Motor neuron (in vitro differentiated cells): ENCODE measurements at regions not wholly inside any gene's neighbourhood (a gene's known extent, or its start where the extent isn't known, plus 50 kb on each side); places are given as distances from the start of the nearest gene placed in this dataset.

Experiments
- ATAC-seq, 8 experiments: fragments of 200-7000 bp; cut with Tn5 transposase; replicated peaks in 6 of 8; 2 replicates each; pipeline ENCODE4 v1.8.0; 2021; ENCODE audit warnings: mild to moderate bottlenecking in 8 of 8, moderate library complexity in 8 of 8
- H3K27ac ChIP-seq, 2 donors: fragments of 250-450 bp; sonication (Bioruptor Pico); 2 replicates each; pipeline ENCODE4 v1.9.0; 2021; ENCODE audit warnings: antibody characterized with exemption in 2 of 2, mild to moderate bottlenecking in 2 of 2, moderate library complexity in 1 of 2
- H3K4me1 ChIP-seq, 2 donors: fragments of 250-450 bp; sonication (Bioruptor Pico); replicated peaks in 1 of 2; 2 replicates each; pipeline ENCODE4 v1.6.1; 2021; ENCODE audit warnings: antibody characterized with exemption in 2 of 2, mild to moderate bottlenecking in 2 of 2, moderate library complexity in 1 of 2
- H3K4me3 ChIP-seq, 5 donors: fragments of 250-450 bp; sonication (Bioruptor Pico); 2 replicates each; pipeline ENCODE4 v1.9.0; 2021; ENCODE audit warnings: antibody characterized with exemption in 5 of 5, mild to moderate bottlenecking in 5 of 5, moderate library complexity in 4 of 5
- WGBS, 10 experiments: fragments of 450-650 bp; shearing (Covaris generic); methylation state at CpG; one replicate each; pipeline ENCODE4 v1.0.0; 2022; 5-methylcytosine and 5-hydroxymethylcytosine counted together
- in situ Hi-C, 9 experiments: fragments of 400-800 bp; cut with MboI; loops; one replicate each; pipeline ENCODE4 v1.15.0; 2021; ENCODE audit warnings: low sequenced_read_pairs in 9 of 9, low pct_unique_long_range_greater_than_20kb in 2 of 9; ENCODE audit not compliant: unreplicated experiment in 9 of 9

DNA sequence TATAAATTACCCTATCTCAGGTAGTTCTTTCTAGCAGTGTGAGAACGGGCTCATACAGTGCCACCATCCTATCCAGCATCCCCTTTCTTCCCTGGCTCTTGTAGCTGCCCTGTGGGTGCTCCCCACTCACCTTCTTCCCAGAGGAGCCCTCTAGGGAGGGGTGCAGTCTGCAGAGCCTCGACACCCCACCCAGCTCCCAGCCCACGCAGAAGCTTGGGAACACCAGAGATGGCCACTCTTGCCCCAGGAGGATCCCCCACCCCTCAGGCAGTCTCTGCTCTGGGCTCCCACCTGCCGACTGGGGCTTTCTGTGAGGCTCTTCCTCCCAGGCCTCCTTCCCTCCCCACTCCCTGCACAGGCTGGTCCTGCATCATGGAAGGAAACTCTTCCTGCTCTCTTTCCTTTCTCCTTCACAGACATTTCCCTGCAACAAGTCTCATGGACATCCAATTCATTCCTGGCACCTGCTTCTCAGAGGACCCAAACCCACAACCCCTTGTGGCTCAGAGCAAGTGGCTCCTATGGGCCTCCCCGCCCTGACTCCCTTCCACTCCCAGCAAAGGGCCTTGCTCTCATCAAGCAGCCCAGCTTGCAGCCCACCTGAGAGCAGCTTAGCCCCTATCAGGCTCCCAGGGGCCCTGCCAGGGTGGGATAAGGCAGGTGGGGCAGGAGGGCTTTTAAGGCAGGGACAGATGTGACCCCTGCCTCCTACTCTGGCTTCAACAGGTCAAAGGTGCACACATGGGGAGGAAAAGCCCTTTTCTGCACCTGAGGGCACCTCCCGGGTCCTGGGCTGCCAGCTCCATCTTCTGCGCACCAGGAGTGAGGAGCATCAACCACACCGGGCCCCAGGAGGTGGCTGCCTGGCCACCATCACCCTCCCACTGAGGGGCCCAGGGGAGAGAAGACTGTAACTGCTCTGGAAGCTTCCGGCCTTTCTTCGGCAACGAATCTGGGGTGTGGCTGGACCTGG lies 263.8 kb upstream of the TNRC6C start:
- peak overlapping the region; percentile 77 to 91 for H3K27ac ChIP-seq
- 0 to 100% (median 71%) methylated on average over 1 to 3 of the region's 11 CpGs; no CpG with 5 or more reads in 3 of the 10 experiments for WGBS, 10 experiments

DNA sequence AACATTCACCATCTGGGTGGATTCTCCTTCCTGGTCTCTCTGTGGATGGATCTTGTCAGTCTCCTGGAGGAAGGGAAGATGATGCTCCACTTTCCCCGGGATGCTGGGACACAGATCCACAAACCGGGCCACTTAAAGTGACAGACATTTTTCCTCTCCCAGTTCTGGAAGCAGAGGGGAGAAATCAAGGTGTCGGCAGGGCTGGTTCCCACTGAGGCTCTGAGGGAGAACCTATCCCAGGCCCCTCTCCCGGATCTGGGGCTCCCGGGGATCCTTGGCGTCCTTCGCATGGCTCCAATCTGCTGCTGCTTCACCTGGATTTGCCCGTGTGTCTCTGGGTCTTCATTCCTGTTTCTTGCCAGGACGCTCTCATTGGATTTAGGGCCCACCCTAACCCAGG lies 263.1 kb upstream of the TNRC6C start:
- 20 to 100% (median 94%) methylated on average over 1 to 7 of the region's 9 CpGs; no CpG with 5 or more reads in 6 of the 10 experiments for WGBS, 10 experiments
- ATAC-seq: no peak
- Histone ChIP-seq H3K4me3 (no peak overlapping the region), H3K27ac (peak overlapping the region; percentile 77 to 91), H3K4me1 (peaks cover 59 to 61% of the 10 kb centered on the region in 2 donors)
- in situ Hi-C loops: no loop called here

More for the DNA sequence above, 263.8 kb upstream of the TNRC6C start:
- no peak for ATAC-seq
- H3K4me3 ChIP-seq: no peak overlapping the region
- peaks cover 58 to 61% of the 10 kb centered on the region in 2 donors for H3K4me1 ChIP-seq
- in situ Hi-C loops: no loop called here

DNA sequence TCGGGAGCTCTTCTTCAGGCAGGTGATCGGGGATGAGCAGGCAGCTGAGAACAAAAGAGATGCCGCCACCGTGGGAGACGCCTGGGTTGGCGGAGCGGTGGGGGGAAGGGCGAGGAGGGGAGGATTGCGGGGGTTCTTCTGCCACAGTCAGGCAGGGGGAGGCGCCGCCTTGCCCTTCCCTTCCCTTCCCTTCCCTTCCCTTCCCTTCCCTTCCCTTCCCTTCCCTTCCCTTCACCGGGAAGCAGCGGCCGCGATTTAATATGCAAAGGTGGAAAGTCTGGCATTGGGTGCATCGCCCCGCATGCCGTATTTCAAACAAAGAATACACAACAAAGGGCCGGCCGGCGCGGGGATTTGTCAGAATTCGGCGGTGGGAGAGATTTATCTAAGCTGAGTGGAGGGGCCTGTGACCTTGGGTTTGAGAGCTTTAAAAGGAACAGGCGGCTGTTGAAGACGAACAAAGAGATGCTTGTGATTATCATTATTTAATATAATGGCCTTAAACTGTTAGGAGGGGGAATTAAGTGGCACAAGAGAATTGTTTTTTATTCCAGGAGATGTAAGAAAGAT lies 262.3 kb upstream of the TNRC6C start:
- in situ Hi-C loops: no loop called here
- H3K4me3 ChIP-seq: peak overlapping the region in 2 of 5 donors; percentile 15 to 19
- peaks cover 56 to 60% of the 10 kb centered on the region in 2 donors for H3K4me1 ChIP-seq
- ATAC-seq: peak in 6 of 8 experiments; percentile 20 to 82 (median 78)
- peak overlapping the region; percentile 77 to 91 for H3K27ac ChIP-seq
- 0 to 27% (median 4%) methylated on average over 8 to 11 of the region's 26 CpGs; no CpG with 5 or more reads in 6 of the 10 experiments for WGBS, 10 experiments

DNA sequence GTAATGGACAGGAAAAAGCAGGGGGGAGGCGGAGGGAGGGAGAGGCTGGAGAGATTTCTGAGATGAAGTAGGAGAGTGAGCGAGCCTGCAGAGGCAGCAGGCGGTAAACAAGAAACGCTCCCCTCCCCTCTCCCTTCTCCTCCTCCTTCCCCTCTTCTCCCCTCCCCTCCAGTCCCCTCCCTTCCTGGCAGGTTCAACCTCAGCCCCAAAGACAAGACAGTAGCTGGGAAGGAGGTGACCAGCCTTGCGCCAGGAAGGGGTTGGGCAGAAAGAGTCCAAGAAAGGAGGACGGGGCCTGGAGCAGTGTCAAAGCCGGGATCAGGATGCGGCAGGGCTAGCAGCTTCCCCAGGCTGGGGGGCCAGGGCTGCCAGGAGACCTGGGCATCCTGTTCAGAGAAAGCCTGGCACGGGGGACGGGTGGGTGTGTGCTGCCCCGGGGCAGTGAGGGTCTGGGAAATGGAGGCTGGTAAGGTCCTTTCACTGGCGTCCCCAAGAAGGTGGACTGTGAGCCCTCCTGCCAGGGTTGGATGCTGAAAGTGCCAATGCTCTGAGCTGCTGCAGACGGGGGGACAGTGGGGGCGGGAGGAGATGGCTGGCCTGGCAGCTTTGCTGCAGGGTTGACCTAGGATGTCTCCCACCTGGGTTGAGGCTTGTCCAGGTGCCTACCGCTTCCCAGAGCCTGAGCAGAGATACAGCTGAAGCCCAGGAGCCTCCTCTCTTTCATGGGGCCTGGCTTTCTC lies 261.6 kb upstream of the TNRC6C start:
- in situ Hi-C loops: no loop called here
- peak overlapping the region in 3 of 5 donors; percentile 2 to 19 (median 15) for H3K4me3 ChIP-seq
- peaks cover 55 to 57% of the 10 kb centered on the region in 2 donors for H3K4me1 ChIP-seq
- peak overlapping the region; percentile 77 to 91 for H3K27ac ChIP-seq
- peak in 7 of 8 experiments; percentile 30 to 75 (median 73) for ATAC-seq
- WGBS, 10 experiments: 0 to 58% (median 23%) methylated on average over 1 to 3 of the region's 15 CpGs; no CpG with 5 or more reads in 4 of the 10 experiments

DNA sequence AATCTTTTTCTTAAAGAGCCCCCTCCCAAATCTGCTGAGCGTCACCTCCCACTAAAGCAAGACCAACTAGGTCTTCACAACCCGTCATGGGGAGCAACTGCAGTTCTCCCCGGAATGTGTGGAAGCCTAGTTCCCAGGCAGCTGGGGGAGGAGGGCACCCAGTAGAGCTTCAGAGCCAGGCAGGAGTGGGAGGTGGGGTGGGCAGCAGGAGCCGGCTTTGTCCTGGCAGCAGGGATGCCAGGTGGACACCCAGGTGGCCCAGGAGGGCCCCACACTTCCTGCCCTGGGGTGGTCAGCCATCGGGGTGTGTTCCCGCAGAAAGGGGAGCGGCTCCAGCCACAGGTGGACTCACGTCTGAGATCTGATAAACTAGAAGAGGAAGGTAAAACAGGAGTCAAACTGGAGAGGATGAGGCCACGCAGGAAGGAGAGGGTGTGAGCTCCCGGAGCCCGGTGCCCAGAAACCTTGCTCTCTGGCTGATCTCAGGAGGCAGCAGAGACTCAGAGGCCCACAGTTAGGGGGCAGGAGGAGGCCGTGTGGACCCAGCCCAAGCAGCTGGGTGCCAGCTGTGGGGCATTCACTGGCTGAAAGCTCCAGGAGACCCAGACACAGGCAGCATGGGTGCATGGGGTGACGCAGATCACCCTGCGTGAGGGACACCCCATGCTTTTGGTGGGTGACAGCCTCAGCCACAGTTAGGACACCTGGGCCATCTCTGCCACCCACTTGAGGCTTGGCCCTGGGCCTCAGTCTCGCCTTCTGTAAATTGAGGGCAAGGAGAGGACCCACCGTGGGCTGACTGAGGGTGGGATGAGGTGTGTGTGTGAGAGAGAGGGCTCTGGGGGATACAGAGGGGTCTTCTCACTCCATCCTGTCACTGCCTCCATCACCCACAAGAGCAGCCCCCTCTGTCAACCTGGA lies 260.8 kb upstream of the TNRC6C start:
- 60 to 72% methylated on average over 1 to 4 of the region's 16 CpGs; no CpG with 5 or more reads in 8 of the 10 experiments for WGBS, 10 experiments
- in situ Hi-C loops: no loop called here
- H3K4me3 ChIP-seq: no peak overlapping the region
- no peak for ATAC-seq
- H3K4me1 ChIP-seq: peaks cover 55 to 57% of the 10 kb centered on the region in 2 donors
- H3K27ac ChIP-seq: peak overlapping the region; percentile 77 to 91

DNA sequence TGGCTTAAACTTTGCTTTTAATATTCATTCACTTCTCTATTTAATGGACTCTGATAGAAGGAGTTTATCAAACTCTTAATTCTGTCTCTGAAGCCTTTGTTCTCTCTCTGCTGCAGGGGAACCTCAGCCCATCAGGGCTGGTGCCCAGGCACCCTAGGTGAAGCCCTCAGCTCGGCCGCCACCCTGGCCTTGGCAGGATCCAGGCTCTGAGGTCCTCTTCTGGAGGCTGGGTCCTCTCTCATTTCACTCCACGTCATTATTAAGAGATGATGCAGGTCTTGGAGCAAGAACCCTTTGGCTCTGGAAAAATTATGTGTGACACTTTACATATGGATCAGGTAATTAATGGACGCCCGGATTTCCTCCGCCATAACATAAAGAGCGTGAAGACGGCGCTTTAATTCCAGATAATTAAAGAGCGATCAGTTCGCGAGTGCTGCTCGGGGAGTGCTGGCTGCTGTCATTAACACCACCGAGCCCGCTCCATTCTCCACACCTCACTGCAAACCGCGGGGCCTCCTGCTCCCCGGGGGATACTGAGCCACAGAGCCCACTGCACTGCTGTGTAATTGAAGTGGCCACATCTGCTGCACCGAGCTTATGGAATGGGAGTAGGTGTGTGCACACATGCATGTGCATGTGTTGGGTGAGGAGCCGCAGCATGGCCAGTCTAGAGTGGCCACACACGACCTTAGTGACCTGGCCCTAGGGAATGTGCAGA lies 259.4 kb upstream of the TNRC6C start:
- H3K4me1 ChIP-seq: peaks cover 55 to 57% of the 10 kb centered on the region in 2 donors
- in situ Hi-C loops: no loop called here
- H3K4me3 ChIP-seq: no peak overlapping the region
- 31 to 90% (median 65%) methylated on average over 2 to 14 of the region's 21 CpGs; no CpG with 5 or more reads in 1 of the 10 experiments for WGBS, 10 experiments
- peak in 5 of 8 experiments; percentile 3 to 45 (median 29) for ATAC-seq
- peak overlapping the region; percentile 19 to 51 for H3K27ac ChIP-seq

DNA sequence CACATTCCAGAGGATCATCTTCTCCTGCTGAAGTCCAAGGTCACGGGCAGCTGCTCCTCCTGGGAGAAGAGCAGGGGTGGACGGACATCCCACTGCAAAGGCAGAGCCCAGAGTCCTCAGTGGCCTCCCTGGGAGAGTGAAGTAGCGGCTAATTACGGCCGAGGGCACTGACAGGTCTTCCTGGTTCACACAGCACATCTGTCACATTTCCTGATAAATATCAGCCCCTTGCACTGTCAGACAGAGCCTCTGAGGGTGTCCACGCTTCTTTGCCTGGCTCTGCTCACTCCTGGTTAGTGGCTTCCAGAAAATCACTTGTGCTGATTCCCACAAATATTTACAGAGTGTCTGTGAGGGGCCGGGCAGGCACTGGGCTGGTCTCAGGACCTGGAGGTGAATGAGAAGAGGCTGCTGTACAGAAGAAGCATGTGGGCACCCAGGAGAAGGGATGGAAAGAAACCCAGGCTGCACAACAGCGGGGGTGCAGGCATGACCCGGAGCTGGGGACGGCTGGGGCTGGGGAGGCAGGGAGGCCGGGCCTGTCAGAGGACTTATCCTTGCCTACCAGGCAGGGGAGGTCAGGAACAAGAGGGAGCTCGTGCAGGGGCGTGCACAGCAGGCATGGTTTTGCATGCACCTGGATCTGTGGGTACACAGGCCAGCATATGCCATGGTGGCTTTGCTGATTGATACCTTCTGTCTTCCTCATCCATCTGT lies 258.2 kb upstream of the TNRC6C start:
- ATAC-seq: peak in 2 of 8 experiments; percentile 9 to 11
- WGBS, 10 experiments: 19 to 81% (median 67%) methylated on average over 2 to 7 of the region's 13 CpGs; no CpG with 5 or more reads in 3 of the 10 experiments
- Histone ChIP-seq H3K4me1 (peaks cover 53 to 55% of the 10 kb centered on the region in 2 donors), H3K27ac (peak overlapping the region in 1 of 2 donors; percentile 7), H3K4me3 (no peak overlapping the region)
- in situ Hi-C loops: no loop called here

DNA sequence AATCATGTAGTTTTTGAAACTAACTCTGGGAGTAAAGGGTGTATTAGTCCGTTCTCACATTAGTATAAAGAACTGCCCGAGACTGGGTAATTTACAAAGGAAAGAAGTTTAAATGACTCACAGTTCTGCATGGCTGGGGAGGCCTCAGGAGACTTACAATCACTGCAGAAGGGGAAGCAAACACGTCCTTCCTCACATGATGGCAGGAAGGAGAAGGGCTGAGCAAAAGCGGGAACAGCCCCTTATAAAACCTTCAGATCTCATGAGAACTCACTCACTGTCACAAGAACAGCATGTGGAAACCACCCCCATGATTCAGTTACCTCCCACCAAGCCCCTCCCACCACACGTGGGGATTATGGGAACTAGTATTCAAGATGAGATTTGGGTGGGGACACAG lies 256.5 kb upstream of the TNRC6C start:
- peak in 1 of 8 experiments; percentile 16 for ATAC-seq
- in situ Hi-C loops: no loop called here
- no peak overlapping the region for H3K4me3 ChIP-seq
- WGBS, 10 experiments: 20 to 87% (median 53%) methylated on average over 1 to 5 of the region's 5 CpGs; no CpG with 5 or more reads in 1 of the 10 experiments
- peaks cover 38 to 42% of the 10 kb centered on the region in 2 donors for H3K4me1 ChIP-seq
- H3K27ac ChIP-seq: no peak overlapping the region

DNA sequence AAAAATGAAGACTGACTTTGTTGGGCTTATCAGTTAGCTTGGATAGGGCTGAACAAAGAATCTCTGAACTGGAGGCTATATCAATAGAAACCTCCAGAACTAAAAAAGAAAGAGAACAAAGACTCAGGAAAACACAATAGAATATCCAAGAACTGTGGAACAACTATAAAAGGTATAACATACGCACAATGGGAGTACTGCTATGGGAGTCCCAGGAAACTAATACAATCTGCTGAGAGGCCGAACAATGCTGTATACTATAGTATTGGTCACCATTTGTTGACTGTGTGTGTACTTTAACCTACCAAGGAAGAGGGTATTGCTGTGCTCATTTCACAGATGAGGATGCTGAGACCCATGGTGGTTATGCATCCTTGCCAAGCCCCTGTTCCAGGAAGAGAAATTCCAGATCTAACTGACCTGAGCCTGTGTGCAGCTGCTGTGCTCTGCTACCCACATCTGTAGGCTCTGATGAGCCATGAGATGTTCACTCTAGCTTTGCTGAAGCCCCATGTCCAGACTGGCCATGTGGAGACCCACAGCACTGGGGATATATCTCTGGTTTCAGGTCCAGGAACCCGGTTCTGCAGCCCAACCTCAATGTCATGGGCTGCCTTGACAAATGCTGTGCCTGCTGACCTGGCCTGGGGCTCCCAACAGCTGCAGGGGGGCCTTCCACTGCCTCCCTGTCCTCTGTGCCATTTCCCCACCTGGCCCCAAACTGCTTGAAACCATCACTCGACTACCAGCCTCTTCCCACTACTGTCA lies 254.3 kb upstream of the TNRC6C start:
- WGBS, 10 experiments: 15 to 100% (median 56%) methylated on average over 1 to 3 of the region's 4 CpGs; no CpG with 5 or more reads in 2 of the 10 experiments
- in situ Hi-C loops: no loop called here
- H3K4me3 ChIP-seq: no peak overlapping the region
- H3K27ac ChIP-seq: no peak overlapping the region
- peaks cover 16 to 20% of the 10 kb centered on the region in 2 donors for H3K4me1 ChIP-seq
- ATAC-seq: no peak

DNA sequence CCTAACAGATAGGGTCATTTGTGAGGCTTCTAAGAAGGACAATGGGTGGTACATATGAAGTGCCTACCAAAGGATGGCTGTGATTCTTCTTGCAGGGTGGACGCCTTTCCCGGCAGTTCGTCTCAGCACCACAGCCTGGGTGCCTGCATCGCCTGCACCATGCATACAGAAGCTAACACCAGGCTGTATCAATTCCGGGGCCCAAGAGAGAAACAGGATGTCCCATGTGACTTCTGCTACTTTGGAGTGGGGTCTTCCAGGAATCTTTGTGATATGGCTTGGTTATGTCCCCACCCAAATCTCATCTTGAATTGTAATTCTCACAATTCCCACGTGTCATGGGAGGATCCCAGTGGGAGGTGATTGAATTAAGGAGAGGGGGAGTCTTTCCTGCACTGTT lies 251.6 kb upstream of the TNRC6C start:
- WGBS, 10 experiments: 0 to 100% (median 76%) methylated on average over 1 to 6 of the region's 6 CpGs; no CpG with 5 or more reads in 4 of the 10 experiments
- Histone ChIP-seq H3K4me1 (peaks cover 0 to 5% of the 10 kb centered on the region in 2 donors), H3K27ac (no peak overlapping the region), H3K4me3 (no peak overlapping the region)
- ATAC-seq: no peak
- in situ Hi-C loops: no loop called here
